ENCODE measurements at regions not wholly inside any gene's neighbourhood (a gene's known extent, or its start where the extent isn't known, plus 50 kb on each side); places are given as distances from the start of the nearest gene placed in this dataset.
A peak's percentile ranks its signal among the peaks of the same experiment; 100 is the strongest.

DNA sequence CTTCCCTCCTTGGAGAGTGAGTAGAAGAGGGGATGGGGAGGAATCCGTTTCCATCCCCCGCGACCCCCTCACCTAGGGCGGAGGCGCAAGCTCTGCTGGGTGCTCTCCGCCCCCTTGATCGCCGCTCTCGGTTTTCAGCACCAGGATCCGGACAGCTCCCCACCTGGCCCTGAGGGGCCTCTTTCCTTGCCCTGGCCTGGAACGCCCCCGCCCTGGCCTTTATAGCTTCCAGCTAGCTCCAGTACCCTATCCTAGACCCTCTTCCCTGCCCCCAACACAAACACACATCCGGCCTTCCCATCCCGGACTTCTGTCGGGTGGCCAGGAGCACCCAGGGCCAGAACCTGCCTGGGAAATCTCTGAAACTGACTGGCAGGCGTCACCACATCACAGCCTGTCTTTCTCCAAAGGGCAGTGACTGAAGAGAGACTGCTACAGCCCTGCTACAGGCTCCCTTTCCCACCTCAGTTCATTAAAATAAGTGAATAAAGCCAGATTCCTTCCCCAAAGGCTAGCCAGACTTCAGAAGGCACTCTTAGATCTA lies 72.3 kb upstream of the LEP start:
- DNase-seq = no peak

DNA sequence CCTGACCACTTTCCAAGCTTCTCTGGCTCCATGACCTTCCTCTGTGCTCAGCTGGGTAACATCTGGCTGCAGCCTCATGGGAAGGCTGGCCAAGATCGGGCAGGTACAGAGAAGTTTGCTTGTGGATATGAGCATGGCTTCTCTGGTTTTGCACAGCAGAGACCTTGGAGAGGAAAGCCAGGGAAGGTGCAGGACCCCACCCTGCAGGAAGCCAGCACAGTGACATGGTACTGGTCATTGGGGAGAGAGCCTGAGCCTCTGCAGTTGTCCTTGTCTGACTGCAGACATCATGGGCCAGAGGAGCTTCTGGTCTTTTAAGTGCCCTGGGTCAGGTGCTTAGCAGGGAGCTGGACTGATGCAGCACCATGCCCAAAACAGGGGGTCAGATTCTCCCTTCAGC lies 70.6 kb upstream of the LEP start:
- DNase-seq = peak; percentile 45

DNA sequence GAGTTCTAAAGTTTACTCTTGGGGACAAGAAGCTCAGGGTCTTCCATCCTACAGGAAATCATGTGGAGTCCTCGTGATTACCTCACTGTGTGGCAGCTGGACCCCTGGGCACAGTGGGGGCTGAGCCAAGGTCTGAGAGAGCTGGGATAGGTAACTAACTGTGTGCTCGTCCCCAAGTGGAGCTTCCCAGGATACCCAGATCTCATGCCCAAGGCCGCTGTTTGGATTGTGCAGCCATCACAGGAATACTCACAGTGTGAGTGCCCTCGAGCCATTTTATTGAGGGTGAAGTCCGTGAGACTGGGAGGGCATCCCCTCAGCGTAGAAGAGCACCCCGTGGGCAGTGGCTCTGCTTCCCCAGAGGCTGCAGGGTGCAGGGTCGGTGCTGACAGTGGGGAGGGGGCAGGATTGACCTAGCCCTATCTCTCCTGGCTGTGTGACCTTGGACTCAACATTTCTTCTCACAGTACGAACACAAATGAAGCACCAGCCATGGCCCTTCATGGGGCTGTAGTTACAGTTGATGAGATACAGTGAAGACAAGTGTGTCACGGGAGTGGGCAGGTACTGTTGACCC lies 69.6 kb upstream of the LEP start:
- peak; percentile 38 for DNase-seq

DNA sequence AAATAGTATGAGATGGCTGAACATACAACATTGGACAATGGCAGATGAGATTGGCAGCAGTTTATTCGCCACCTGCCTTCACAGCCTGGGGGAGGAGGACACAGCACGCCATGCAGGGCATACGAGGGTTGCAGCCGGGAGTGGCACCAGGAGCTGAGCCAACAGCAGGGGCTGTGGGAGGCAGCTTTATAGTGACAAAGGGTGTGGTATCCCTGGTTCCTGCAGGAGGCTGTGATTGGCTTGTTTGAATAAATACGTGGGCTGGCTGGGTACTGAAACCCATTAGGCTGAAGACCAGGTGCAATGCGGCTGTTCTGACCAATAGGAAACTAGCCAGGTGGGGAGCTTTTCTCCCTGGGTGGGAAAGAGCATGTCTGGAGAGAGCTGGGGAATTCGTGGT lies 68.9 kb upstream of the LEP start:
- no peak for DNase-seq

DNA sequence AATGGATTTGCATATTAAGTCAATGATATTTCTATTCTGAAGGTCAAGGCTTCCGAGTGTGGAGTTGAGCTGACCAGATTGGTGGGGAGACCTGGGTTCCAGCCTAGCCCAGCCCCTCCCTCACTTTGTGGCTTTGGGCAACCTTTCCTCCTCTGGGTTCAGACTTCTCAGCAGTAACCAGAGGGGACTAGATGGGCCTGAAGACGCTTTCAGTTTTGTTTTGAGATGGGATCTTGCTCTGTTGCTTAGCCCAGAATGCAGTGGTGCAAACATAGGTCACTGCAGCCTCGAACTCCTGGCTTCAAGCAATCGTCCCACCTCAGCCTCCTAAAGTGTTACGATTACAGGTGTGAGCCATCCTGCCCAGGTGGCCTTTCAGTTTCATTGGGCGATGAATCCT lies 68.1 kb upstream of the LEP start:
- DNase-seq = no peak

DNA sequence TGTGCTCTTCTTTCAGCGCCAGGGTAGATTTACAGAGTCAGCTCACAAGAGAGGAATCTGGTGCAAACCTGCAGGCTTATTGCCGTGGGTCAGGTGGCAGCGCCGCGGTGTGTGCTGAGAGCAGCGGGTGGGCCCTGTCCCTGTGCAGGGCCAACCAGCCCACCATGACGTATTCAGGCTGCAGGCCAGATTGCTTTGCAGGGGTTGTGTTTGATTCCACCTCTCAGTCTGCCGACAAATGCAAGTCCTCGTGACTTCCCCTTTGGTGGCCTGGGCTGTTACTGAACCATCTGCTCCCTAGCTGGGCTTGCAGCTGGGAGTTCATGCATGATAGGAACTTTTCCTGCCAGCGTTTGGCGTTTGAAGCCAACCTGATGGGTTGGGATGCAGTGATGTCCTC lies 66.7 kb upstream of the LEP start:
- DNase-seq = no peak

DNA sequence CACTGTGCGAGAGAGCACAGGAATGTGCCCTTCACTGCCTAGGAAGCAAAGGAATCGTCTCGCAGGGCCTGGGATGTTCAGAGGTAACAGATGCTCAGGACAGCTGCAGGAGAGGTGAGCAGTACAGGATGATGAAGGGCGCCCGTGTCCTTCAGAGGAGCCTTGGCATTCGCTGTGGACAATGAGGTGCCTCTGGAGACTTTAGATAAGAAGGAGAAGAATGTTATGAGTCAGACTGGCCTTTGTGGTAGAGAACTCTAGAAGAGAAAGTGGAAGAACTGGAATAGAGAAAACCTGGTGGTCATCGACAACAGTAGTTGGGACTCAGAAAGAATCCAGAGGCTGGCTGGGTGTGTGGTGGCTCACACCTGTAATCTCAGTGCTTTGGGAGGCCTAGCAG lies 64.4 kb upstream of the LEP start:
- no peak for DNase-seq

DNA sequence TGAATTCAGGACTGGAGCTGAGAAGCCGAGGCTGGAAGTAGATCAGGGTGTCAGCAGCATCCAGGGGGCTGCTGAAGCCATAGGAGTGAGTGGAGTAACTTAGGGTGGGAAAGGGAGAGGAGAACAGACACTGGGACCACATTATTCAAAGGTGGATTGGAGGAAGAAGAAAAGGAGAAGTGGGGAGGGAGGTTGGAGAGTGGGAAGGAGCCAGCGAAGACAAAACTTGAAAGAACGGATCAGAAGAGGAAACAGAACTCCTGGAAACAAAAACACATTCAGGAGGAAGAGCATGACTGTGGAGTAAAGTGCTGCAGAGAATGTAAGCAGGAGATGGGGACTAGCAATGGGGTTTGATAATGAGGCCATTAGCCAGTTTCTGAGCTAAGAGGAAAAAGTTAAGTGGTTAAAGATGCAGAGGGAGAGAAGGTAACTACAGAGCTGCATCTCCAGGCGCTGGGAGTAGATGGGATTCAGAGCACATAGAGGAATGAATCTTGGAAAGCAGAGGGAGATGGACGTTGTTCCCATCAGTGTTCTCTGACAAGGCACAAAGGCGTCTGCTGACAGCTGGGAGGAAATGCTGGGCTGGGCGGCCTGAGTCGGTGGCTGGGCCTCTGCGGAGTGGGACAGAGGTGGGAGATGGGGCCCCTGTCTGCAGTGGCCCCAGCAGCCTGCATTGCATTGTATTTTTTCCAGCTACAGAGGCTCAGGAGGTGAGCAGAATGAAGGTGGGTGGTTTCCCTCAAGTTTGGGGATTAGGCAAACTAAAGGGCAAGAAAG lies 63.1 kb upstream of the LEP start:
- no peak for DNase-seq

DNA sequence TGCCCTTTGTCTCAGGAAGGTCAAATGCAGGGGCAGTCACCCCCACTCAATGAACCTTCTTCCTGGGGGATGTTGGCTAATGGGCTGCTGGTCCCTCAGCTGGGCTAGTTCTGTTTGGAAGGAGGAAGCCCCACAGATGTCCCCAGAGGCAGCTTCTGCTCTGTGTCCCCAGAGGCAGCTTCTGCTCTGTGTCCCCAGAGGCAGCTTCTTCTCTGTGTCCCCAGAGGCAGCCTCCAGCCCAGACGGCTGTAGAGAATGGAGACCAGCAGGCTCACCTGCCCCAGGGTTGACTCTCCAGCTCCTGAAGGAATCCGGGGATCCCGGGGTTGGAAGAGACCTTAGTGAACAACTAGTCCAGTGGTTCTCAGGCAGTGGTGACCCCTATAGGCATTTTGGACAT lies 62.5 kb upstream of the LEP start:
- DNase-seq = no peak

DNA sequence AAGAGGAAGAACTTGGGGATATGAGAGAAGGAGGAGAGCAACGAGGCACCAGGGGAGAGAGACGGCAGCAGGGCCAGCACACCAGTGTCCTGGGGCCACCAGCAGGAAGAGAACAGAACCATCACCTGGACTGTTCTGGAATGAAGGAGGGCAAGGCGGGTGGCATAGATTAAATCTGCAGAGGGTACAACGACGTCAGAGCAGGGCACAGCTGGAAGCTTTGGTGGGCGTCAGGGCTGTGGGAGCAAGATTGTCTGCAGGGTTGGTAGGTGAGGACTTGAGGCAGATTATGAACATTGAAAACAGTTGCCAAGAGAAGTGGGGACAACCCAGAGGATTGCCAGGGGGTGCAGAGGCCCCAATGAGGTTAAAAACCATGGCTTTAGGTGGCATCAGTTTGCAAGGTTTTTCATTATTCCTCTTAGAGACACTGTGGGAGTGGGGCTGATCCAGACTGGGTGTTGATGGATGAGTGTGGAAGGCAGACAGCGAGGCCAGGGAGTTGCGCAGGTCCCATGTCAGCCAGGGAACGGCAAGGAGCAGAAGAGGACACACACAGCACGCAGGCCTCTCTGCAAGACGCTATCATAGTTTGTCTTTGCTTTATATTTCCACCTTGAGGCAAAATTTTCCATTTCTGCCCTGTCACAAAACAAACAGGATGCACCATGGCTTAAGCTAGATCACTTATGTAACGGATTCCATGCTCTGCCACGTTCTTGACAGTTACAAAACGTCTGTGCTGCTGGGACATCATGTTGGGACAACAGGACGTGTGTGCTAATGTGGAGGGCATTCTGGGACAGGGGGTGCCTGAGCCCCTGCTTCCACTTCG lies 52.5 kb upstream of the LEP start:
- peak; percentile 18 for DNase-seq

DNA sequence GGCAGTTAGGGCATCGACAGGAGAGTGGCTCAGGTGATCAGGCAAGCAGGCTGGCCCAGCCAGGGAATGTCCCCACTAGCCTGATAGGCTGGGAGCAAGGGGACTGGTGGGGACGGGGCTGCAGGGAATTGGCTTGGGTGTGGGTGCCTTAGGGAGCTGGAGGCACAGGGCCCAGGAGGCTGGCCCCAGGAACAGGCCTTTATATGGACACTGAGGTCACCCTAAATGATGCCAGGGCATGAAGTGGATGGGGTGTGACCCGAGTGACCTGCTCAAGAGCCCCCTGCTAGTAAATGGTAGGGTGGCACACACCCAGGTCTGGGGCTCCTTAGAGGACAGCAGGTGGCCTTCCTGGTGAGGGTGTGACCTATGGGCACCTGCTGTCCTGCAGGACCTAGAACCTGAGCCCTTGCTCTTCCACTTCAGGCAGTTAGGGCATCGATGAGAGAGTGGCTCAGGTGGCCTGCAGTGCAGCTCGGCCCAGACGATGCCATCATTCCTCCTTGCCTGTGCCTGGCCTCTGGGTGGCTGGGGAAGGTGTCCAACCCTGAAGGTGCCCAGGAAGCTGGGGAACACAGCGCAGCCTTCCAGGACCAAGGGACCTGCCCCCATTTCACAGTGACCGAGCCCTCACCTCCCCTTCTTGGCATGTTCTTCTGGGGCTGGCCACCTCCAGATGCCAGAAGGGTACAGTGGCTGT lies 51.7 kb upstream of the LEP start:
- peak; percentile 37 for DNase-seq

DNA sequence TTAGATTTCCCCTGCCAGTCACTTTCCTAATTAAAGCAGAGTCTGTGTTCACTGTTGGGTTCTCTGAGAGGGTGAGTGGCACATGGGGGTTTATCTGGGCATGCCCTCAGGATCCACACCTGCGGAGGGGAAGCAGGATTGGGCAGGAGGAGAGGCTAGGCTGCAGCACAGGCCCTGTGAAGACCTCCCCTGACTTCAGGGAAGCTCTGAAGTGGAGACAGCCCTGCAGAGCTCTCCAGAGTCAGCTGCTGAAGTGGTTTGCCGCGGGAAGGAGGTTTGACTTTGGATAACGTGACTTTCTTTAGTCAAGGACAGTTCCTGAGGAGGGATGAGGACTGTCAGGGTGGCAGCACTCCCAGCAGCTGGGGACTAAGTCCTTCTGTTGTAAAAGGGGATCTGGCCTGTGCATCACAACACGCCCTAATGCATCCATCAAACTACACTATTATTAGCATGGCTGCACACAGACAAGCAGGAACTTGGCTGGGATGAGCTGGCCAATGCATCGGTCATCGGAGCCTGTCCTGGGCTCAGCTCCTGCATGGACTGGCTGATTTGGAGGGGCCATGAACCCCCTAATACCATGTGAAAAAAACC lies 50.9 kb upstream of the LEP start:
- DNase-seq = peak; percentile 10

DNA sequence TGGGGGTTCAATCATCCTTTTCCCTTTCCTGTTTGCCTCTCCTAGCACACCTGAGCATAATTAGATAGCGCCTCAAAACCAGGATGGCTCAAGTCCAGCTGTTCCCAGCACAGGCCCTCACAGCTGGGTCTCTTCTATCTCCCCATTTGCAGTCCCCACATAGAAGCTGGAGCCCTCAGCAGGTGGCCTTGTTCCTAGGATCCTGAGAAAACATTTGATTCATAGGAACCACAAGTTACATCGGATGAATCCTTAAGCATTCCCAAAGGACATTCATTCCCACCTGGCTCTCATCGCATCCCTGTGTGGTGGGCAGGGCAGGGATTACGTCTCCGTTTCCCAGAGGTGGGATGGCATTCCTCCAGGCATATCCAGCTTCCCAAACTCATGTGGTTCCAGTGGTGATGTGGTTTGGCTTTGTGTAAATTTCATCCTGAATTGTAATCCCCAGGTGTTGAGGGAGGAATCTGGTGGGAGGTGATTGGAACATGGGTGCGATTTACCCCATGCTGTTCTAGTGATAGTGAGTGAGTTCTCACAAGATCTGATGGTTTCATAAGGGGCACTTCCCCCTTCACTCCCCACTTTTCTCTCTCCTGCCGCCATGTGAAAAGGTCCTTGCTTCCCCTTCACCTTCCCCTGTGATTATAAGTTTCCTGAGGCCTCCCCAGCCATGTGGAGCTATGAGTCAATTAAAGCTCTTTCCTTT lies 49.8 kb upstream of the LEP start:
- DNase-seq = peak; percentile 25

All from activated CD8-positive, alpha-beta memory T cell treated with anti-CD3 and anti-CD28 coated beads, Interleukin-2, amount 50 U/mL, for 48 hours (primary cell).